Hepatocyte (in vitro differentiated cells): ENCODE measurements at regions not wholly inside any gene's neighbourhood (a gene's known extent, or its start where the extent isn't known, plus 50 kb on each side); places are given as distances from the start of the nearest gene placed in this dataset.

ENCODE experiments used
- CTCF ChIP-seq: fragments of 200-600 bp; sonication (generic); IDR thresholded peaks from 2 replicates; pipeline ENCODE4 v1.5.1; 2016; ENCODE audit warnings: antibody characterized with exemption, mild to moderate bottlenecking; ENCODE audit not compliant: poor library complexity
- EZH2 ChIP-seq: fragments of 200-600 bp; sonication (generic); IDR thresholded peaks from 2 replicates; pipeline ENCODE4 v1.6.1; 2016; ENCODE audit warnings: antibody characterized with exemption, mild to moderate bottlenecking, borderline replicate concordance

GRCh38 chr22:47816863-47817210 is 1054.4 kb downstream of the TBC1D22A start:
- TF ChIP-seq CTCF, result no peak
- TF ChIP-seq EZH2, result no peak
